ENCODE measurements at regions not wholly inside any gene's neighbourhood (a gene's known extent, or its start where the extent isn't known, plus 50 kb on each side); places are given as distances from the start of the nearest gene placed in this dataset.

- TF ChIP-seq MTA2 (IDR thresholded peaks at IDR 0.05; ENCODE audit: low read depth), result peak; percentile 77
- peak; percentile 53; the same call in 1 of the 2 replicates for TF ChIP-seq BCL11A (IDR thresholded peaks at IDR 0.05; ENCODE audit: low read depth, low read length)
- no peak for TF ChIP-seq RBBP5 (conservative IDR thresholded peaks at IDR 0.05)
- 0 out of 2 replicates have a peak, but pooled peaks have one; percentile 35 for TF ChIP-seq RELB (IDR thresholded peaks at IDR 0.05; ENCODE audit: low read depth)
- TF ChIP-seq WRNIP1 (IDR thresholded peaks at IDR 0.05; ENCODE audit: borderline replicate concordance, low read depth, low read length), result no peak
- no peak for TF ChIP-seq EGR1 (IDR thresholded peaks at IDR 0.05; ENCODE audit: borderline replicate concordance in 1 of 2, low read depth in 2 of 2, low read length in 2 of 2)
- TF ChIP-seq ETV6 (conservative IDR thresholded peaks at IDR 0.05 in 1 of 2, IDR thresholded peaks at IDR 0.05 in 1 of 2; ENCODE audit: borderline replicate concordance in 1 of 2, low read depth in 1 of 2), result no peak
- TF ChIP-seq ZNF24 (IDR thresholded peaks at IDR 0.05), result no peak
- TF ChIP-seq RUNX3 (IDR thresholded peaks at IDR 0.05; ENCODE audit: low read length), result peak; percentile 32; the same call in 1 of the 2 replicates
- no peak for TF ChIP-seq MEF2A (IDR thresholded peaks at IDR 0.05; ENCODE audit: insufficient read depth, low read depth, low read length)
- TF ChIP-seq PML (IDR thresholded peaks at IDR 0.05; ENCODE audit: low read length), result no peak
- no peak for TF ChIP-seq USF2 (IDR thresholded peaks at IDR 0.05; ENCODE audit: borderline replicate concordance, low read depth, low read length)
- TF ChIP-seq TAF1 (IDR thresholded peaks at IDR 0.05; ENCODE audit: borderline replicate concordance, low read depth, low read length), result no peak
- TF ChIP-seq KDM1A (IDR thresholded peaks at IDR 0.05; ENCODE audit: borderline replicate concordance), result no peak
- no peak for TF ChIP-seq ZZZ3 (IDR thresholded peaks at IDR 0.05; ENCODE audit: control insufficient read depth, insufficient read length, low read depth)
- TF ChIP-seq SIX5 (IDR thresholded peaks at IDR 0.05; ENCODE audit: low read depth, low read length, severe bottlenecking), result no peak
- no peak for TF ChIP-seq MAX (IDR thresholded peaks at IDR 0.05; ENCODE audit: low read depth, low read length)
- no peak for TF ChIP-seq EZH2 (IDR thresholded peaks at IDR 0.05; ENCODE audit: borderline replicate concordance, control insufficient read depth, low read depth, low read length)
- TF ChIP-seq TCF3 (IDR thresholded peaks at IDR 0.05; ENCODE audit: borderline replicate concordance, insufficient read depth, low read depth, low read length), result no peak
- no peak for TF ChIP-seq JUND (IDR thresholded peaks at IDR 0.05; ENCODE audit: low read depth, low read length)
- peak; percentile 79 to 82; a peak in 3 of 4 replicates for TF ChIP-seq IKZF2 (IDR thresholded peaks at IDR 0.05)
- TF ChIP-seq PKNOX1 (IDR thresholded peaks at IDR 0.05), result no peak
Observed at GRCh38 chr2:182606728-182607681, 109.1 kb upstream of the DNAJC10 start (continued).

All from GM12878 (cell line).